Testis (tissue), 2 donors: ENCODE measurements at regions not wholly inside any gene's neighbourhood (a gene's known extent, or its start where the extent isn't known, plus 50 kb on each side); places are given as distances from the start of the nearest gene placed in this dataset.

Experiments used
- CTCF ChIP-seq, 3 experiments: fragments of 450-650 bp in 2 of 3; fragments of 200-600 bp in 1 of 3; sonication (generic) in 1 of 3; IDR thresholded peaks; one replicate each; pipeline ENCODE4 v1.5.1; 2016 to 2019; ENCODE audit warnings: antibody characterized with exemption in 3 of 3, mild to moderate bottlenecking in 2 of 3, moderate library complexity in 1 of 3
- POLR2A ChIP-seq: fragments of 450-650 bp; IDR thresholded peaks from one replicate; pipeline ENCODE4 v1.6.1; 2017; ENCODE audit warnings: antibody characterized with exemption, mild to moderate bottlenecking, moderate library complexity

DNA sequence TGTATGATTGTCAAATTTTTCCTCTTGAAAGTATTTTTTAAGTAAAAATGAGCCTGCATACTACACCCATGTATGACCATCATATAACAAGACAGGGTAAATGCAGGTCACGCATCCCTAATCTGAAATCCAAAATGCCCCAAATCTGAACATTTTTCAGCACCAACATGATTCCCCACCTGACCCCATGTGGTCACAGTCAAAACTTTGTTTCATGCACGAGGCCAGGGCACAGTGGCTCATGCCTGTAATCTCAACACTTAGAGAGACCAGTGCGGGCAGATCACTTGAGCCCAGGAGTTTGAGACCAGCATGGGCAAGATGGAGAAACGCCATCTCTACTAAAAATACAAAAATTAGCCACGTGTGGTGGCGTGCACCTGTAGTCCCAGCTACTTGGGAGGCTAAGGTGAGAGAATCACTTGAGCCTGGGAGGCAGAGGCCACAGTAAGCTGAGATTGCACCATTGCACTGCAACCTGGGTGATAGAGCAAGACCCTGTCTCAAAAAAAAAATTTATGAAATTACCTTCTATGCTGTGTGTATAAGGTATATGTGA lies 63.7 kb upstream of the NPAS1 start:
- TF ChIP-seq CTCF (IDR thresholded peaks at IDR 0.05) (no peak), POLR2A (no peak)
